GM23248 (cell line): ENCODE measurements at regions not wholly inside any gene's neighbourhood (a gene's known extent, or its start where the extent isn't known, plus 50 kb on each side); places are given as distances from the start of the nearest gene placed in this dataset.

Source experiments
- DNase-seq: peaks from one replicate; pipeline ENCODE4 v3.0.0-alpha.2; 2015
- H2AFZ ChIP-seq: fragments of 200-600 bp; sonication (generic); 2 replicates; pipeline ENCODE4 v1.6.1; 2016; ENCODE audit warnings: antibody characterized with exemption
- H3F3A ChIP-seq: fragments of 200-600 bp; sonication (generic); 2 replicates; pipeline ENCODE4 v1.6.1; 2016; ENCODE audit warnings: mild to moderate bottlenecking, antibody characterized with exemption, mixed run types; ENCODE audit not compliant: insufficient read depth
- H3K27ac ChIP-seq: fragments of 200-600 bp; sonication (generic); 2 replicates; pipeline ENCODE4 v1.5.1; 2016; ENCODE audit warnings: mild to moderate bottlenecking
- H3K27me3 ChIP-seq: fragments of 200-600 bp; sonication (generic); replicated peaks from 2 replicates; pipeline ENCODE4 v1.6.1; 2016; ENCODE audit warnings: mild to moderate bottlenecking; ENCODE audit not compliant: insufficient read depth
- H3K36me3 ChIP-seq: fragments of 200-600 bp; sonication (generic); 2 replicates; pipeline ENCODE4 v1.6.1; 2016; ENCODE audit warnings: low read depth, mild to moderate bottlenecking
- H3K4me1 ChIP-seq: fragments of 200-600 bp; sonication (generic); 2 replicates; pipeline ENCODE4 v1.6.1; 2016; ENCODE audit warnings: mild to moderate bottlenecking; ENCODE audit not compliant: insufficient read depth
- H3K4me2 ChIP-seq: fragments of 200-600 bp; sonication (generic); one replicate; pipeline ENCODE4 v1.6.1; 2016; ENCODE audit warnings: mild to moderate bottlenecking; ENCODE audit not compliant: unreplicated experiment
- H3K4me3 ChIP-seq: fragments of 200-600 bp; sonication (generic); 2 replicates; pipeline ENCODE4 v1.5.1; 2016; ENCODE audit warnings: mild to moderate bottlenecking
- H3K79me2 ChIP-seq: fragments of 200-600 bp; sonication (generic); 2 replicates; pipeline ENCODE4 v1.6.1; 2016; ENCODE audit warnings: mild to moderate bottlenecking; ENCODE audit not compliant: insufficient read depth
- H3K9ac ChIP-seq: fragments of 200-600 bp; sonication (generic); 2 replicates; pipeline ENCODE4 v1.6.1; 2016; ENCODE audit warnings: mild to moderate bottlenecking
- H3K9me2 ChIP-seq: fragments of 200-600 bp; sonication (generic); 2 replicates; pipeline ENCODE4 v1.6.1; 2016; ENCODE audit warnings: mixed run types, mild to moderate bottlenecking, moderate library complexity; ENCODE audit not compliant: insufficient read depth
- H3K9me3 ChIP-seq: fragments of 200-600 bp; sonication (generic); one replicate; pipeline ENCODE4 v1.6.1; 2017; ENCODE audit warnings: low read depth
- H4K20me1 ChIP-seq: fragments of 200-600 bp; sonication (generic); 2 replicates; pipeline ENCODE4 v1.6.0; 2016; ENCODE audit not compliant: insufficient read depth
- EZH2 ChIP-seq: fragments of 200-600 bp; sonication (generic); IDR thresholded peaks from 2 replicates; pipeline ENCODE4 v1.6.1; 2018; ENCODE audit warnings: antibody characterized with exemption, mild to moderate bottlenecking; ENCODE audit not compliant: insufficient read depth, poor library complexity, severe bottlenecking
- EZH2phosphoT487 ChIP-seq: fragments of 200-600 bp; sonication (generic); IDR thresholded peaks from 2 replicates; pipeline ENCODE4 v1.6.1; 2018; ENCODE audit warnings: antibody characterized with exemption, moderate library complexity, mild to moderate bottlenecking, low read depth; ENCODE audit not compliant: insufficient read depth
- WGBS, 2 experiments: methylation state at CpG; one replicate each; pipeline ENCODE4 v1.1.6; 2015 to 2017; ENCODE audit warnings: low lambda C conversion rate in 2 of 2, low coverage in 1 of 2; ENCODE audit errors: missing lambda C conversion rate in 2 of 2; 5-methylcytosine and 5-hydroxymethylcytosine counted together
- in situ Hi-C: fragments of 300-500 bp; cut with MboI; formaldehyde crosslinking; loops from 2 replicates; pipeline ENCODE4 v1.15.0; 2020

DNA sequence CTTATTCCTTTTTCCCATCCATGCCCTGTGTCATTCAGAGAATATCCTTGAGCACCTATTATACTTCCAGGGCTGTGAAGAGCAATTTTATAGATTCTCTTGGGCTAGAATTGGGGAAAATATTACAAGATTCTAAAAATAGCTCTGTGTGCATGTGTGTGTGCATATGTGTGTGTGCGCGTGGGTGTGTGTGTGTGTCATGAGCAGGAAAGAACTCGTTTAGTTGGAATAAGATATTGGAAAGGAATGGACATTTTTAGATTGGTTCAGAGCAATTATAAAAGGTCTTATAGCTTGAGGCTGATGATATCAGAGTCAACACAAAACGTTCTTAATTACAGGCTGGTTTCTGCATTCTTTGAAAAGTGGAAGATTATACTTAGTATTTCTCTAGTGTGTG is 212.1 kb upstream of the COPS8 start:
- peaks cover 29% of the 10 kb centered on the region for H3F3A ChIP-seq
- in situ Hi-C loops, result no loop called here
- peak; percentile 34 for DNase-seq
- H2AFZ ChIP-seq, result no peak overlapping the region
- 46 to 51% methylated on average over 4 of the region's 4 CpGs for WGBS, 2 experiments
- no peak overlapping the region for H3K4me3 ChIP-seq
- no peaks in the 10 kb centered on the region for H3K27me3 ChIP-seq
- H3K27ac ChIP-seq, result no peak overlapping the region
- H3K9me3 ChIP-seq, result no peaks in the 10 kb centered on the region
- no peak overlapping the region for H3K4me2 ChIP-seq
- peaks cover 6% of the 10 kb centered on the region; the same call in 1 of the 2 replicates for H3K9me2 ChIP-seq
- no peaks in the 10 kb centered on the region for H4K20me1 ChIP-seq
- no peak for TF ChIP-seq EZH2
- no peak for TF ChIP-seq EZH2phosphoT487
- H3K9ac ChIP-seq, result no peak overlapping the region
- no peaks in the 10 kb centered on the region for H3K79me2 ChIP-seq
- no peaks in the 10 kb centered on the region for H3K36me3 ChIP-seq
- H3K4me1 ChIP-seq, result peaks cover 20% of the 10 kb centered on the region

DNA sequence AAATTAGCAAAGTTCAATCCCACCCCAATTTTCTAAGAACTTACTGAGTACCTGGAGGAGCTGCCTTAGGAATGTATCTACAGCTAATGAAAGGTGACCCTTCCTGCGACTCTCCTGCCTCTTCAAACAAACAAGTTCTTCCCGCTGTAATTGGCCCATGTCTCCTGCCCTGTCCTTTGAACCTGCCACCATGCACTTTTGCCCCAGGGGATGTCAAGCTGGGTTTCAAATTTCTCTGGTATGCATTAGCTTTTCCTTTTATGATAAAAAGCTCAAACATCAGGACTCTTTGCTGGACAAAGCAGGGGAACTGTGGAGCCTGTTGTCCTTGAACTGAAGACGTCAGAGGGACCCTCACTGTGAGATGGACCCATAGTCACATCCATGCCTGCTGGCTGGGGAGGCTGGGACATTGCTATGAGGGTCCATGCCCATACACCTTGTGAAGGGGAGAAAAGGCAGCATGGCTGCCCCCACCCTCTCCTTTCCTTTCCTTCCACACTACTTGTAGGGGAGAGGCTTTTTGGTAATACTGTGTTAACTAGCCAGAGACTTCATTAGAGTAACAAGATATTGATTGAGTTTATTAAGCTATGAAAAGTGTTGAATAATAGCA is 210.7 kb upstream of the COPS8 start:
- H3K4me1 ChIP-seq, result peaks cover 20% of the 10 kb centered on the region
- no peaks in the 10 kb centered on the region for H3K9me3 ChIP-seq
- no peak overlapping the region for H2AFZ ChIP-seq
- in situ Hi-C loops, result no loop called here
- no peak overlapping the region for H3K4me2 ChIP-seq
- H3K27me3 ChIP-seq, result no peaks in the 10 kb centered on the region
- H3K36me3 ChIP-seq, result no peaks in the 10 kb centered on the region
- H3K9ac ChIP-seq, result no peak overlapping the region
- no peak overlapping the region for H3K4me3 ChIP-seq
- H4K20me1 ChIP-seq, result no peaks in the 10 kb centered on the region
- H3K79me2 ChIP-seq, result no peaks in the 10 kb centered on the region
- 92 to 95% methylated on average over 3 of the region's 3 CpGs for WGBS, 2 experiments
- peaks cover 3% of the 10 kb centered on the region; the same call in 1 of the 2 replicates for H3K9me2 ChIP-seq
- H3F3A ChIP-seq, result peaks cover 29% of the 10 kb centered on the region
- TF ChIP-seq EZH2phosphoT487 (no peak), EZH2 (no peak)
- DNase-seq, result no peak
- no peak overlapping the region for H3K27ac ChIP-seq

DNA sequence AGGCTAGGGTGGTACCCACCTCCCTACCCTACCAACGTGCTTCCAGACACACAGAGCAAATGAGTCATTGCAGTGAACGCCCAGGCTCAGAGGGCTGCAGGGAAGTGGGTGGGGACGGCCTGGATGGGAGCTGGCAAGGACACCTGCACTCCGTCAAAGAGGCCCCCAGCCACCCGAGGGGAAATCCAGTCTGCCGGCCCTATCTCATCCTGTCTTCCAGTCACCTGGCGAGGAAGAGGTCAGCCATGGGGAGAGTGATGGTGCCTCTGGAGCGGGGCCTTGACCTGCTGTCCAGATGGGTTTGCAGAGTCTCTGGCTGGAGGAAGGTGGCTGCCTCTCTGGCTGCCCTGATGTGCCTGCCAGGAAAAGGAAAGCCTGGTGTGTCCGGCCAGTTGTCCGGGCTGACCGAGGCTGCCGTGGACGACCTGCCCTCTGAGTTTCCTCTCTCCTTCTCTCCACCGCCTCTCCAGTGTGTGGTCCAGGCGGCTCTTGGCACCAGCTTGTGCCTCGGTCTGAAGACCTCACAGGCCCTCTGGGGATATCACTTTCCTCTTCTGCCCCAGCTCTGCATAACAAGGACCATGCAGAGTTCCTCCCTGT is 209.7 kb upstream of the COPS8 start:
- peaks cover 16% of the 10 kb centered on the region for H3K4me1 ChIP-seq
- H3K27me3 ChIP-seq, result no peaks in the 10 kb centered on the region
- H3F3A ChIP-seq, result peaks cover 19% of the 10 kb centered on the region
- 82 to 88% methylated on average over 11 to 16 of the region's 16 CpGs for WGBS, 2 experiments
- H3K4me3 ChIP-seq, result no peak overlapping the region
- no peaks in the 10 kb centered on the region for H4K20me1 ChIP-seq
- in situ Hi-C loops, result no loop called here
- H3K27ac ChIP-seq, result no peak overlapping the region
- H2AFZ ChIP-seq, result no peak overlapping the region
- no peak overlapping the region for H3K4me2 ChIP-seq
- no peak for TF ChIP-seq EZH2
- TF ChIP-seq EZH2phosphoT487, result no peak
- H3K9me2 ChIP-seq, result no peaks in the 10 kb centered on the region
- H3K9me3 ChIP-seq, result no peaks in the 10 kb centered on the region
- H3K9ac ChIP-seq, result no peak overlapping the region
- no peak for DNase-seq
- no peaks in the 10 kb centered on the region for H3K36me3 ChIP-seq
- no peaks in the 10 kb centered on the region for H3K79me2 ChIP-seq

DNA sequence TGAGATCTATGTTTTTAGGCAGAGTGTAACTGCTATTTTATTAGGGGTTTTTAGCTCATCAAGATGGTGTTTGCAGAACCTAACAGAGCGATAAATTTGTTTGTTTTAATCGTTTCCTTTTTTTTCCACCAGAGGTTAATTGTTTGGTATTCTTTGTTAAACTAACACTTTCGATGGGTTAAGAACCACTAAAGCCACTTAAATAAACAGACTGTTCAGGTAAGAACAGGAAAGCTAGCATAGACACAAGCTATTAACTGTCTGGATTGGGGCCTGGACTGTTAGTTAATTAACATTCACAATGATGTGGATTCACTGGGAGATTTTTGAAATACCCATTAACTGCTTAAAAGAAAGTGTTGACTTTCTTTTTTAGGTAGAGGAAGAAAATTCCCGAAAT is 209.0 kb upstream of the COPS8 start:
- Histone ChIP-seq H3K9ac (no peak overlapping the region), H3K79me2 (no peaks in the 10 kb centered on the region), H3F3A (peaks cover 14% of the 10 kb centered on the region), H3K9me3 (no peaks in the 10 kb centered on the region), H3K4me3 (no peak overlapping the region), H3K27ac (no peak overlapping the region), H2AFZ (no peak overlapping the region), H3K4me2 (no peak overlapping the region), H4K20me1 (no peaks in the 10 kb centered on the region), H3K36me3 (no peaks in the 10 kb centered on the region), H3K9me2 (no peaks in the 10 kb centered on the region), H3K4me1 (peaks cover 11% of the 10 kb centered on the region), H3K27me3 (no peaks in the 10 kb centered on the region)
- DNase-seq, result no peak
- in situ Hi-C loops, result no loop called here
- TF ChIP-seq EZH2phosphoT487 (no peak), EZH2 (no peak)
- WGBS, 2 experiments, result 85 to 91% methylated on average over 4 of the region's 4 CpGs
